OCI-LY7 (cell line): ENCODE measurements at regions not wholly inside any gene's neighbourhood (a gene's known extent, or its start where the extent isn't known, plus 50 kb on each side); places are given as distances from the start of the nearest gene placed in this dataset.

Experiments
- CTCF ChIP-seq: fragments of 200-600 bp; sonication (generic); conservative IDR thresholded peaks from 2 replicates; pipeline ENCODE4 v1.5.1; 2014; ENCODE audit warnings: mild to moderate bottlenecking, antibody characterized with exemption, low read length, moderate library complexity, mixed read lengths
- EZH2phosphoT487 ChIP-seq: fragments of 200-600 bp; sonication (generic); IDR thresholded peaks from 2 replicates; pipeline ENCODE4 v1.6.1; 2018; ENCODE audit warnings: low read depth, borderline replicate concordance, mild to moderate bottlenecking, mixed run types, antibody characterized with exemption, low read length, moderate library complexity, mixed read lengths

- TF ChIP-seq CTCF (no peak), EZH2phosphoT487 (no peak)
Measured at GRCh38 chr12:31224768-31225448, 101.0 kb downstream of the SINHCAF start.
